PC-9 (cell line): ENCODE measurements at regions not wholly inside any gene's neighbourhood (a gene's known extent, or its start where the extent isn't known, plus 50 kb on each side); places are given as distances from the start of the nearest gene placed in this dataset.

Experiments used
- BruUV-seq: library from RNA; stranded (reverse); fragments of 400-500 nt; replicated peaks from 2 replicates; lab custom pipeline; 2021; lab: Mats Ljungman, UMichigan
- CTCF ChIA-PET: fragments of 300-600 bp; sonication (Branson Sonifier 250); formaldehyde crosslinking; loops from one replicate; lab custom pipeline; 2022; ENCODE audit warnings: antibody characterized with exemption; lab: Charles Lee
- POLR2A ChIA-PET: fragments of 300-600 bp; sonication (Branson Sonifier 250); formaldehyde crosslinking; loops from one replicate; lab custom pipeline; 2022; ENCODE audit warnings: antibody characterized with exemption; ENCODE audit not compliant: unreplicated experiment; lab: Charles Lee
- DNase-seq, 2 experiments: peaks; one replicate each; pipeline versions ENCODE4 v3.0.0 to v3.0.0-alpha.2; 2015 to 2022; ENCODE audit warnings: mixed read lengths in 1 of 2
- H2AFZ ChIP-seq: fragments of 200-600 bp; sonication (generic); 2 replicates; pipeline ENCODE4 v1.8.1; 2017; ENCODE audit warnings: antibody characterized with exemption
- H3F3A ChIP-seq: fragments of 200-600 bp; sonication (generic); 2 replicates; pipeline ENCODE4 v1.8.1; 2017; ENCODE audit warnings: antibody characterized with exemption, mild to moderate bottlenecking, low read depth; ENCODE audit not compliant: insufficient read depth
- H3K27ac ChIP-seq: fragments of 200-600 bp; sonication (generic); 2 replicates; pipeline ENCODE4 v1.6.1; 2016; ENCODE audit warnings: mixed run types
- H3K27me3 ChIP-seq: fragments of 200-600 bp; sonication (generic); 2 replicates; pipeline ENCODE4 v1.6.1; 2016; ENCODE audit warnings: low read depth, mixed run types; ENCODE audit not compliant: insufficient read depth
- H3K36me3 ChIP-seq: fragments of 200-600 bp; sonication (generic); 2 replicates; pipeline ENCODE4 v1.6.1; 2016; ENCODE audit warnings: low read depth, mixed run types
- H3K4me1 ChIP-seq: fragments of 200-600 bp; sonication (generic); replicated peaks from 2 replicates; pipeline ENCODE4 v1.6.1; 2016; ENCODE audit warnings: mixed run types; ENCODE audit not compliant: insufficient read depth
- H3K4me2 ChIP-seq: fragments of 200-600 bp; sonication (generic); 2 replicates; pipeline ENCODE4 v1.6.1; 2017; ENCODE audit warnings: mixed run types
- H3K4me3 ChIP-seq: fragments of 200-600 bp; sonication (generic); 2 replicates; pipeline ENCODE4 v1.6.1; 2016; ENCODE audit warnings: mixed run types
- H3K79me2 ChIP-seq: fragments of 200-600 bp; sonication (generic); 2 replicates; pipeline ENCODE4 v1.6.1; 2017; ENCODE audit warnings: low read depth, mixed run types
- H3K9me2 ChIP-seq: fragments of 200-600 bp; sonication (generic); 2 replicates; pipeline ENCODE4 v1.8.1; 2017; ENCODE audit warnings: mild to moderate bottlenecking; ENCODE audit not compliant: insufficient read depth
- H3K9me3 ChIP-seq: fragments of 200-600 bp; sonication (generic); 2 replicates; pipeline ENCODE4 v1.8.1; 2016; ENCODE audit warnings: low read depth; ENCODE audit not compliant: insufficient read depth
- H4K20me1 ChIP-seq: fragments of 200-600 bp; sonication (generic); 2 replicates; pipeline ENCODE4 v1.8.1; 2017; ENCODE audit not compliant: insufficient read depth
- CTCF ChIP-seq: fragments of 200-600 bp; sonication (generic); conservative IDR thresholded peaks from 2 replicates; pipeline ENCODE4 v1.6.1; 2017; ENCODE audit warnings: mixed run types, antibody characterized with exemption, mild to moderate bottlenecking, moderate library complexity
- EZH2 ChIP-seq: fragments of 200-600 bp; sonication (generic); IDR thresholded peaks from 2 replicates; pipeline ENCODE4 v1.8.0; 2017; ENCODE audit warnings: antibody characterized with exemption, low read depth
- intact Hi-C: fragments of 100-400 bp; cut with micrococcal nuclease; formaldehyde crosslinking; loops from one replicate; pipeline ENCODE4 v1.10.0; 2022; ENCODE audit not compliant: unreplicated experiment

GRCh38 chr1:5616366-5617178, 375.7 kb downstream of the NPHP4 start:
- Histone ChIP-seq H3K27ac (no peak overlapping the region), H3K9me2 (no peaks in the 10 kb centered on the region), H3K36me3 (no peaks in the 10 kb centered on the region), H4K20me1 (no peaks in the 10 kb centered on the region), H3K27me3 (peaks cover 3% of the 10 kb centered on the region; the same call in 1 of the 2 replicates), H3K4me3 (no peak overlapping the region), H3F3A (peaks cover 4% of the 10 kb centered on the region; the same call in 1 of the 2 replicates), H3K79me2 (no peaks in the 10 kb centered on the region), H2AFZ (no peak overlapping the region), H3K4me2 (no peak overlapping the region), H3K9me3 (no peaks in the 10 kb centered on the region), H3K4me1 (peaks cover 9% of the 10 kb centered on the region)
- DNase-seq = no peak
- ChIA-PET CTCF (no interaction called here), POLR2A (no interaction called here)
- no peak for TF ChIP-seq CTCF
- TF ChIP-seq EZH2 = no peak
- intact Hi-C loops = no loop called here
- BruUV-seq = no TSS peak

GRCh38 chr1:5615076-5615475, 377.1 kb downstream of the NPHP4 start:
- no peaks in the 10 kb centered on the region for H3K9me3 ChIP-seq
- no peak overlapping the region for H3K4me2 ChIP-seq
- no peaks in the 10 kb centered on the region for H3K36me3 ChIP-seq
- DNase-seq = no peak
- H3K79me2 ChIP-seq = no peaks in the 10 kb centered on the region
- intact Hi-C loops = no loop called here
- TF ChIP-seq EZH2 (no peak), CTCF (no peak)
- no TSS peak for BruUV-seq
- H3F3A ChIP-seq = peaks cover 9% of the 10 kb centered on the region; the same call in 1 of the 2 replicates
- H3K27me3 ChIP-seq = peaks cover 3% of the 10 kb centered on the region; the same call in 1 of the 2 replicates
- CTCF ChIA-PET = no interaction called here
- H3K9me2 ChIP-seq = no peaks in the 10 kb centered on the region
- no peaks in the 10 kb centered on the region for H4K20me1 ChIP-seq
- no peak overlapping the region for H3K4me3 ChIP-seq
- H3K4me1 ChIP-seq = peaks cover 9% of the 10 kb centered on the region
- no peak overlapping the region for H2AFZ ChIP-seq
- POLR2A ChIA-PET = no interaction called here
- no peak overlapping the region for H3K27ac ChIP-seq

- Histone ChIP-seq H3K36me3 (no peaks in the 10 kb centered on the region), H4K20me1 (no peaks in the 10 kb centered on the region), H3F3A (peaks cover 9% of the 10 kb centered on the region; the same call in 1 of the 2 replicates), H3K4me2 (no peak overlapping the region), H3K9me2 (no peaks in the 10 kb centered on the region), H3K9me3 (no peaks in the 10 kb centered on the region), H3K27ac (no peak overlapping the region), H2AFZ (no peak overlapping the region), H3K4me1 (peaks cover 9% of the 10 kb centered on the region), H3K79me2 (no peaks in the 10 kb centered on the region), H3K27me3 (peaks cover 3% of the 10 kb centered on the region; the same call in 1 of the 2 replicates), H3K4me3 (no peak overlapping the region)
- no TSS peak for BruUV-seq
- intact Hi-C loops = no loop called here
- CTCF ChIA-PET = no interaction called here
- POLR2A ChIA-PET = no interaction called here
- DNase-seq = no peak
- no peak for TF ChIP-seq CTCF
- no peak for TF ChIP-seq EZH2
These were observed 378.3 kb downstream of the NPHP4 start for GRCh38 chr1:5613900-5614299.
